ENCODE measurements at regions not wholly inside any gene's neighbourhood (a gene's known extent, or its start where the extent isn't known, plus 50 kb on each side); places are given as distances from the start of the nearest gene placed in this dataset.

DNA sequence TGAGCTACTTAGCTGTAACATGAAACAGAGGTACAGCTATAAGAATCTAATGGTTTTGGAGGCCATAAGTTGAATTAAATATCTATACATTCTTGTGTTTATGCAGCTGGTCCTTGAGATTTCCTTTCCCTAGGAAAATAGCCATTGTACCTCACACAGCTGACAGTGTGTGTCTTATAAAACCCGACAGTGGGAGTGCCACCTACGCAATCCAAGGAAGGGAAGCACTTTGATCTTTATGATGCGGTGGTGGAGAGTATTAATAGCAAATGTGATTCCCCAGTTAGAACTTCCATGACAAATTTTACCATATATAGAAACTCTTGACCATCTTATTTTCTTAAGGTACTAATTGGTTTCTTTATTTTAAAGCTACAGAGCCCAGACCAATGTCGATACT lies 149.5 kb downstream of the TMEM200A start:
- Histone ChIP-seq H3K27ac (ENCODE audit: low read depth in 1 of 3, low read length in 2 of 3) (no peak overlapping the region), H3K4me1 (ENCODE audit: control insufficient read depth in 3 of 3, insufficient read depth in 2 of 3, low read depth in 1 of 3, low read length in 2 of 3) (no peaks in the 10 kb centered on the region), H3K36me3 (ENCODE audit: control insufficient read depth in 3 of 3, insufficient read depth in 2 of 3, low read depth in 1 of 3, low read length in 3 of 3) (no peaks in the 10 kb centered on the region), H3K9me3 (ENCODE audit: control insufficient read depth in 2 of 2, insufficient read depth in 1 of 2, low read depth in 1 of 2, low read length in 1 of 2) (peaks cover 0 to 1% of the 10 kb centered on the region in 2 donors), H3K4me3 (ENCODE audit: low read depth in 1 of 3, low read length in 3 of 3) (no peak overlapping the region), H3K27me3 (ENCODE audit: control insufficient read depth in 3 of 3, insufficient read depth in 3 of 3, low read length in 3 of 3) (no peaks in the 10 kb centered on the region)
- no peak for FAIRE-seq
- no peak for DNase-seq
- WGBS, 3 donors: 77 to 94% (median 78%) methylated on average over 4 of the region's 4 CpGs

DNA sequence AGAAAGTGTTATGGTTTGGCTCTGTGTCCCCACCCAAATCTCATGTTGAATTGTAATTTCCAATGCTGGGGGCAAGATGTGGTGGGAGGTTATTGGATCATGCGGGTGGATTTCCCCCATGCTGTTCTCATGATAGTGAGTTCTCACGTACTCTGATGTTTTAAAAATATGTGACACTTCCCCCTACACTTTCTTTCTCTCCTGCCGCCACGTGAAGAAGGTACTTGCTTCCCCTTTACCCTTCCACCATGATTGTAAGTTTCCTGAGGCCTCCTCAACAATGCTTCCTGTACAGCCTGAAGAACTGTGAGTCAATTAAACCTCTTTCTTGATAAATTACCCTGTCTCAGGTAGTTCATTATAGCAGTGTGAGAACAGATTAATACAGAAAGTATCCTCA lies 150.8 kb downstream of the TMEM200A start:
- Histone ChIP-seq H3K9me3 (ENCODE audit: control insufficient read depth in 2 of 2, insufficient read depth in 1 of 2, low read depth in 1 of 2, low read length in 1 of 2) (no peaks in the 10 kb centered on the region), H3K27me3 (ENCODE audit: control insufficient read depth in 3 of 3, insufficient read depth in 3 of 3, low read length in 3 of 3) (no peaks in the 10 kb centered on the region), H3K27ac (ENCODE audit: low read depth in 1 of 3, low read length in 2 of 3) (no peak overlapping the region), H3K4me3 (ENCODE audit: low read depth in 1 of 3, low read length in 3 of 3) (no peak overlapping the region), H3K4me1 (ENCODE audit: control insufficient read depth in 3 of 3, insufficient read depth in 2 of 3, low read depth in 1 of 3, low read length in 2 of 3) (no peaks in the 10 kb centered on the region), H3K36me3 (ENCODE audit: control insufficient read depth in 3 of 3, insufficient read depth in 2 of 3, low read depth in 1 of 3, low read length in 3 of 3) (no peaks in the 10 kb centered on the region)
- WGBS, 3 donors: 84 to 92% (median 87%) methylated on average over 4 of the region's 4 CpGs
- FAIRE-seq (no peak), DNase-seq (no peak)

DNA sequence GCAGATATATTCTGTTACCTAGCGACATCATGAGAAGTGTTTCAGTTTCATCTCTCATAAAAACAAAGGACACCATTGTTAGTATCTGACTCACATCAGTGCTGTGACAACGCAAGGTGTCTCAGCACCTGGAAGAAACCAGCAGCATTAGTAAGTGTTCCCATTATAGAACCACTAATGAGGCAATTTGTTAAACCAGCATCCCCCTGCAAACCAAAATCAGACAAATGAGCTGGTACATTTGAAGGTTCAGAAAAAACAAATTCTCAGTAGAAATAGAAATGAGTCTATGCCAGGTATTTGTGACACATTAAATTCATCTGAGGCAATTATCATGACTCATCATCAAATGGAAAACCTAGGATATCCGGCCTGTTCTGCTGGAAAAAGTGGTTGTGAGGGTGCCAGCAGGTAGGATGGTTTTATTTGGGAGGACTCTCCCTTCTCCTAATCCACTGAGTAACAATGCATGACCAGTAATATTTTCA lies 151.7 kb downstream of the TMEM200A start:
- Histone ChIP-seq H3K4me1 (ENCODE audit: control insufficient read depth in 3 of 3, insufficient read depth in 2 of 3, low read depth in 1 of 3, low read length in 2 of 3) (no peaks in the 10 kb centered on the region), H3K36me3 (ENCODE audit: control insufficient read depth in 3 of 3, insufficient read depth in 2 of 3, low read depth in 1 of 3, low read length in 3 of 3) (no peaks in the 10 kb centered on the region), H3K4me3 (ENCODE audit: low read depth in 1 of 3, low read length in 3 of 3) (no peak overlapping the region), H3K9me3 (ENCODE audit: control insufficient read depth in 2 of 2, insufficient read depth in 1 of 2, low read depth in 1 of 2, low read length in 1 of 2) (no peaks in the 10 kb centered on the region), H3K27me3 (ENCODE audit: control insufficient read depth in 3 of 3, insufficient read depth in 3 of 3, low read length in 3 of 3) (no peaks in the 10 kb centered on the region), H3K27ac (ENCODE audit: low read depth in 1 of 3, low read length in 2 of 3) (no peak overlapping the region)
- FAIRE-seq: no peak
- peak; percentile 8 to 25 for DNase-seq
- WGBS, 3 donors: 22 to 58% (median 33%) methylated on average over 3 of the region's 3 CpGs

DNA sequence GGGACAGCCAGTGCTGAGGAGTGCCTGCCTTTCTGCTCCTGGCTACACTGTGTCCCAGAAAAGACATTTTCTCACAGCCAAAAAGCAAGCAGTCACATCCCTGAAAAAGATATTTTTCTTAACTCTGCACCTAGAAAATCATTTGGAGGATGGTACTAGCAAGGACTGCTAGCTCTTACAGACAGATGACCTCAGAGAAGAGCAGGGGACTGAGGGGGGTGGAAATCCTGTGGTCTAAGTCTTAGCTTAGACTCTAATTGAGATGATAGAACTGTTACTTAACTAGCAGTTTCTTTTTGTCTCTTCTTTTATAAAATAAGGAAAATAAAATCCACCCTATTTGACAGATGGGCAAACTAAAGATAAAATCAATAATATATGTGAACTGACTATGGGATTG lies 152.8 kb downstream of the TMEM200A start:
- H3K36me3 ChIP-seq (ENCODE audit: control insufficient read depth in 3 of 3, insufficient read depth in 2 of 3, low read depth in 1 of 3, low read length in 3 of 3): no peaks in the 10 kb centered on the region
- FAIRE-seq: no peak
- no peaks in the 10 kb centered on the region for H3K9me3 ChIP-seq (ENCODE audit: control insufficient read depth in 2 of 2, insufficient read depth in 1 of 2, low read depth in 1 of 2, low read length in 1 of 2)
- no peak for DNase-seq
- no peak overlapping the region for H3K27ac ChIP-seq (ENCODE audit: low read depth in 1 of 3, low read length in 2 of 3)
- no peaks in the 10 kb centered on the region for H3K4me1 ChIP-seq (ENCODE audit: control insufficient read depth in 3 of 3, insufficient read depth in 2 of 3, low read depth in 1 of 3, low read length in 2 of 3)
- no peak overlapping the region for H3K4me3 ChIP-seq (ENCODE audit: low read depth in 1 of 3, low read length in 3 of 3)
- H3K27me3 ChIP-seq (ENCODE audit: control insufficient read depth in 3 of 3, insufficient read depth in 3 of 3, low read length in 3 of 3): no peaks in the 10 kb centered on the region

DNA sequence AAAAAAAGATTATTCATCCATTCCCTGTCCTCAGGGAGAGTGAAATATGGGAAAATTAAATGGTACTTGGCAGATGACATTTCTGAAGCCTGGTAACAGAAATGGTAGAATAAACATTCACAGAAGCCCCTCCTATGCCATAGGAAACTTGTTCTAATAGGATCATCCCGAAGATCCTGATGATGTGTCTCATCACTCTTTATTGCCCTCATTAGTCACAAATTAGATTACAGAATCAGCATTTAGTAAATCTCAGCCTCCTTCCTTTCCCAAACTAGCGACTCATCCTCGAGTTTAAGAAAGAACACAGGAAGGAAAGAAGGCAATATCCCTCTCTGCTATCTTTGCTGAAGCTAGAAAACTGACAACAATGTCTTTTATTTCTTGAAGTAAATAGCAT lies 154.4 kb downstream of the TMEM200A start:
- Histone ChIP-seq H3K27ac (ENCODE audit: low read depth in 1 of 3, low read length in 2 of 3) (no peak overlapping the region), H3K4me3 (ENCODE audit: low read depth in 1 of 3, low read length in 3 of 3) (no peak overlapping the region), H3K4me1 (ENCODE audit: control insufficient read depth in 3 of 3, insufficient read depth in 2 of 3, low read depth in 1 of 3, low read length in 2 of 3) (no peaks in the 10 kb centered on the region), H3K9me3 (ENCODE audit: control insufficient read depth in 2 of 2, insufficient read depth in 1 of 2, low read depth in 1 of 2, low read length in 1 of 2) (no peaks in the 10 kb centered on the region), H3K36me3 (ENCODE audit: control insufficient read depth in 3 of 3, insufficient read depth in 2 of 3, low read depth in 1 of 3, low read length in 3 of 3) (no peaks in the 10 kb centered on the region), H3K27me3 (ENCODE audit: control insufficient read depth in 3 of 3, insufficient read depth in 3 of 3, low read length in 3 of 3) (no peaks in the 10 kb centered on the region)
- WGBS, 3 donors: 58 to 74% (median 72%) methylated on average over 3 of the region's 3 CpGs
- DNase-seq (no peak), FAIRE-seq (no peak)

DNA sequence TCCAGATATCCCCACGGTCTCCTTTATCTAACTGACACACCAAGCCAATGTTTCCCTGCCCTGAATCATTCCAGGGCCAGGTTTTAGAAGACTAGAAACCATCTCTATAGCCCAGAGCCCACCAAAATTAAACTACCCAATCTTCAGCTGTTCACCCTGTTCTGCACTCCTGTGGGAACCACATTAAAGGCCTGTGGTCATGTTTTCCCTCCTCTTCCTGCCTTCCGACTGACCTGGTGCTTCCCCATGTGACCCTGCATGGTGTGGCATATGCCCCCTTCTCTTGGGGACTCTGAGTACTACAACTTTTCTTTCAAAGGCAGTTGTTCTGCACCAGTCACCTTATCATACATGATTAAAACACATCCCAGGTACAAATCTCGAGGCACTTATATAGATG lies 155.0 kb downstream of the TMEM200A start:
- Histone ChIP-seq H3K4me3 (ENCODE audit: low read depth in 1 of 3, low read length in 3 of 3) (no peak overlapping the region), H3K27me3 (ENCODE audit: control insufficient read depth in 3 of 3, insufficient read depth in 3 of 3, low read length in 3 of 3) (no peaks in the 10 kb centered on the region), H3K36me3 (ENCODE audit: control insufficient read depth in 3 of 3, insufficient read depth in 2 of 3, low read depth in 1 of 3, low read length in 3 of 3) (no peaks in the 10 kb centered on the region), H3K9me3 (ENCODE audit: control insufficient read depth in 2 of 2, insufficient read depth in 1 of 2, low read depth in 1 of 2, low read length in 1 of 2) (no peaks in the 10 kb centered on the region), H3K4me1 (ENCODE audit: control insufficient read depth in 3 of 3, insufficient read depth in 2 of 3, low read depth in 1 of 3, low read length in 2 of 3) (no peaks in the 10 kb centered on the region), H3K27ac (ENCODE audit: low read depth in 1 of 3, low read length in 2 of 3) (no peak overlapping the region)
- 62 to 76% (median 76%) methylated on average over 3 of the region's 3 CpGs for WGBS, 3 donors
- no peak for DNase-seq
- FAIRE-seq: no peak

DNA sequence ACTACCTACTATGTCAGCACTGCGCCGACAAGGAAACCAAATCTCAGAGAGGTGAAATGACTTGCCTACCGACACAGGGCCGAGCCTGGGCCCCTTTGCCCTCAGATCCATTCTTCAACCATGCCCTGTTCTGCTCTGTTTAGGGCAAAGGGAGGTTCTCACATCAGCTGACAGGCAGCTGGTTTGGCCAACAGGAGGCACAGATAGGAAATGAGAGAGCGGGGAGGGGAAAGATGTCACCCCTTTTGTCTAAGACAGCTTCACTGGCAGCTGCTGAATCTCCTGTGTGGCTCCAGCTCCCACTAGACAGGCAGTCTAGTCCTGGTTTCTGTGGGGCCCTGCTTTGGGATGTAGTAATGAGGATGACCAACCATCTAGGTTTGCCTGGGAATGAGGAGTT lies 158.7 kb downstream of the TMEM200A start:
- Histone ChIP-seq H3K36me3 (ENCODE audit: control insufficient read depth in 3 of 3, insufficient read depth in 2 of 3, low read depth in 1 of 3, low read length in 3 of 3) (no peaks in the 10 kb centered on the region), H3K4me3 (ENCODE audit: low read depth in 1 of 3, low read length in 3 of 3) (no peak overlapping the region), H3K9me3 (ENCODE audit: control insufficient read depth in 2 of 2, insufficient read depth in 1 of 2, low read depth in 1 of 2, low read length in 1 of 2) (peaks cover 0 to 2% of the 10 kb centered on the region in 2 donors), H3K27me3 (ENCODE audit: control insufficient read depth in 3 of 3, insufficient read depth in 3 of 3, low read length in 3 of 3) (no peaks in the 10 kb centered on the region), H3K27ac (ENCODE audit: low read depth in 1 of 3, low read length in 2 of 3) (no peak overlapping the region), H3K4me1 (ENCODE audit: control insufficient read depth in 3 of 3, insufficient read depth in 2 of 3, low read depth in 1 of 3, low read length in 2 of 3) (no peaks in the 10 kb centered on the region)
- no peak for DNase-seq
- FAIRE-seq: no peak
- 91 to 96% (median 94%) methylated on average over 5 of the region's 5 CpGs for WGBS, 3 donors

DNA sequence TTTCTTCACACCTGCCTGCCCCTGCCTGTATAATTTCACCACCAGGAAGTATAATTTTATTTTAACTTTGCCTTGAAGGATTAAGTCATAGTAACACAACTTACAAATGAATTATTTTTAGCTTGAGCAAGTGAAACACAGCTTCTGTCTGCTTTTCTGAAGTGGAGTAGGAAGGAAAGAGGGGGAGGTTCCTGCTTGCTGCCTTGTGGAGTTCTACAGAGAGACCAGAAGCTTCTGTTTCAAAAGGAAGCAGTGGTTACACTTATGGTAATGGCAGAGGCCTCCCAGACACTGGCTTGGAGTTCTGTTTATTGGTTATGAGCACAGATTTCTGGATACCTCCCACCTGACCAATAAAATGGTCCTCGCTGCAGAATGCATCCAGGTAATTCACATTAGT lies 159.6 kb downstream of the TMEM200A start:
- WGBS, 3 donors: 82 to 90% (median 86%) methylated on average over 1 of the region's 1 CpG
- peaks cover 0 to 2% of the 10 kb centered on the region in 2 donors for H3K9me3 ChIP-seq (ENCODE audit: control insufficient read depth in 2 of 2, insufficient read depth in 1 of 2, low read depth in 1 of 2, low read length in 1 of 2)
- H3K27me3 ChIP-seq (ENCODE audit: control insufficient read depth in 3 of 3, insufficient read depth in 3 of 3, low read length in 3 of 3): no peaks in the 10 kb centered on the region
- no peak for DNase-seq
- no peaks in the 10 kb centered on the region for H3K36me3 ChIP-seq (ENCODE audit: control insufficient read depth in 3 of 3, insufficient read depth in 2 of 3, low read depth in 1 of 3, low read length in 3 of 3)
- H3K4me3 ChIP-seq (ENCODE audit: low read depth in 1 of 3, low read length in 3 of 3): no peak overlapping the region
- H3K27ac ChIP-seq (ENCODE audit: low read depth in 1 of 3, low read length in 2 of 3): no peak overlapping the region
- no peaks in the 10 kb centered on the region for H3K4me1 ChIP-seq (ENCODE audit: control insufficient read depth in 3 of 3, insufficient read depth in 2 of 3, low read depth in 1 of 3, low read length in 2 of 3)
- FAIRE-seq: no peak

DNA sequence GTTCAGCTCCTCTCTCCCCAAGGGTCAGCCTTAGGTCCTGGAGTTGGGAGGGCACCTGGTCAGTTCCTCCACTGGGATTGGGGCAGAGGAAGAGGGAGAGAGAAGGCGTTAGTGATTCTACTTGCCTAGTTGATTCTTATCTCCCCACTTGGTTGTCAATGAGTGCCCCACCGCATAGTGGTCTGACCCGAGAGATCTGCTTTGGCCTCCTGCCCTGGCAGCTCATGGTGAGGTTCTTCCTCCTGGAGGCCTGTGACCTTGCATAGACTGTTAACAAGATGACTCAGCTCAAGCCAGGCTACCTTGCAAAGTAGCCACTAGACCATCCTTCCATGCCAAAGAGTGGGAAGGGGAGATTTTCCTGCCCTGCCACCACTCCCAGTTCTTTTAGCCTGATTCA lies 160.6 kb downstream of the TMEM200A start:
- Histone ChIP-seq H3K27ac (ENCODE audit: low read depth in 1 of 3, low read length in 2 of 3) (no peak overlapping the region), H3K4me3 (ENCODE audit: low read depth in 1 of 3, low read length in 3 of 3) (no peak overlapping the region), H3K27me3 (ENCODE audit: control insufficient read depth in 3 of 3, insufficient read depth in 3 of 3, low read length in 3 of 3) (no peaks in the 10 kb centered on the region), H3K4me1 (ENCODE audit: control insufficient read depth in 3 of 3, insufficient read depth in 2 of 3, low read depth in 1 of 3, low read length in 2 of 3) (no peaks in the 10 kb centered on the region), H3K9me3 (ENCODE audit: control insufficient read depth in 2 of 2, insufficient read depth in 1 of 2, low read depth in 1 of 2, low read length in 1 of 2) (peaks cover 0 to 2% of the 10 kb centered on the region in 2 donors), H3K36me3 (ENCODE audit: control insufficient read depth in 3 of 3, insufficient read depth in 2 of 3, low read depth in 1 of 3, low read length in 3 of 3) (no peaks in the 10 kb centered on the region)
- DNase-seq (no peak), FAIRE-seq (no peak)
- 79 to 94% (median 84%) methylated on average over 3 of the region's 3 CpGs for WGBS, 3 donors

All from small intestine (tissue), 7 donors.